ENCODE measurements at regions not wholly inside any gene's neighbourhood (a gene's known extent, or its start where the extent isn't known, plus 50 kb on each side); places are given as distances from the start of the nearest gene placed in this dataset.

DNA sequence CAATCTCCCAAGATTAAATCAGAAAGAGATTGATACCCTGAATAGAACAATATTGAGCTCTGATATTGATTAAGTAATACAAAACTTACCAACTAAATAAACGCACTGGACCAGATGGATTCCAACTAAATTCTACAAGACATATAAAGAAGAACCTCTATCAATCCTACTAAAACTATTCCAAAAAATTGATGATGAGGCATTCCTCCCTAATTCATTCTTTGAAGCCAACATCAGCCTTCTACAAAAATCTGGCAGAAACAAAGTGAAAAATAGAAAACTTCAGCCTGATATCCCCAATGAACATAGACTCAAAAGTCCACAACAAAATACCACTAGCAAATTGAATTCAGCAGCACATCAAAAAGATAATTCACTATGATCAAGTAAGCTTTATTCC is 695.5 kb downstream of the NYAP2 start:
- H3K4me3 ChIP-seq (ENCODE audit: low read length in 3 of 3), result no peak overlapping the region
- no peak overlapping the region for H3K9ac ChIP-seq (ENCODE audit: low read length in 3 of 3)
- no peak for FAIRE-seq
- TF ChIP-seq, protein P1, sequence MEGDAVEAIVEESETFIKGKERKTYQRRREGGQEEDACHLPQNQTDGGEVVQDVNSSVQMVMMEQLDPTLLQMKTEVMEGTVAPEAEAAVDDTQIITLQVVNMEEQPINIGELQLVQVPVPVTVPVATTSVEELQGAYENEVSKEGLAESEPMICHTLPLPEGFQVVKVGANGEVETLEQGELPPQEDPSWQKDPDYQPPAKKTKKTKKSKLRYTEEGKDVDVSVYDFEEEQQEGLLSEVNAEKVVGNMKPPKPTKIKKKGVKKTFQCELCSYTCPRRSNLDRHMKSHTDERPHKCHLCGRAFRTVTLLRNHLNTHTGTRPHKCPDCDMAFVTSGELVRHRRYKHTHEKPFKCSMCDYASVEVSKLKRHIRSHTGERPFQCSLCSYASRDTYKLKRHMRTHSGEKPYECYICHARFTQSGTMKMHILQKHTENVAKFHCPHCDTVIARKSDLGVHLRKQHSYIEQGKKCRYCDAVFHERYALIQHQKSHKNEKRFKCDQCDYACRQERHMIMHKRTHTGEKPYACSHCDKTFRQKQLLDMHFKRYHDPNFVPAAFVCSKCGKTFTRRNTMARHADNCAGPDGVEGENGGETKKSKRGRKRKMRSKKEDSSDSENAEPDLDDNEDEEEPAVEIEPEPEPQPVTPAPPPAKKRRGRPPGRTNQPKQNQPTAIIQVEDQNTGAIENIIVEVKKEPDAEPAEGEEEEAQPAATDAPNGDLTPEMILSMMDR (IDR thresholded peaks at IDR 0.05; ENCODE audit: borderline replicate concordance, extremely low read depth, insufficient read depth), result no peak
- intact Hi-C loops (cut with DNase I), result no loop called here
- H3K4me1 ChIP-seq (ENCODE audit: control insufficient read depth in 2 of 3, insufficient read depth in 2 of 3, low read depth in 1 of 3, low read length in 3 of 3), result no peaks in the 10 kb centered on the region
- H3K27me3 ChIP-seq (ENCODE audit: control insufficient read depth, insufficient read depth, low read length), result no peaks in the 10 kb centered on the region
- no peak for DNase-seq
- H3K9me3 ChIP-seq (ENCODE audit: control insufficient read depth in 2 of 3, insufficient read depth in 1 of 3, low read length in 3 of 3), result peaks cover 0 to 8% (median 0%) of the 10 kb centered on the region in 3 donors
- H3K27ac ChIP-seq (ENCODE audit: low read depth in 2 of 2, low read length in 2 of 2), result no peak overlapping the region
- H3K36me3 ChIP-seq (ENCODE audit: control insufficient read depth in 2 of 3, insufficient read depth in 3 of 3, low read length in 3 of 3), result no peaks in the 10 kb centered on the region

DNA sequence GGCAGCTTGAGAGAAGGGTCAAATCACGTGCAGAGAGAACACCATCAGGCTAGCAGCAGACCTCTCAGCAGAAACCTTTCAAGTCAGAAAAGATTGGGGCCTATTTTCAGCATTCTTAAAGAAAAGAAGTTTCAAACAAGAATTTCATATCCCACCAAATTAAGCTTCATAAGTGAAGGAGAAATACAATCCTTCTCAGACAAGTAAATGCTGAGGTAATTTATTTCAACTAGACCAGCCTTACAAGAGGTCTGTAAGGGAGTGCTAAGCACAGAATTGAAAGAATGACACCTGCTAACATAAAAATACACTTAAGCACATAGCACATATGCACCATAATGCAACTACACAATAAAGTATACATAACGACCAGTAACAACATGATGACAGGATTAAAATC is 693.9 kb downstream of the NYAP2 start:
- H3K36me3 ChIP-seq (ENCODE audit: control insufficient read depth in 2 of 3, insufficient read depth in 3 of 3, low read length in 3 of 3), result no peaks in the 10 kb centered on the region
- TF ChIP-seq, protein P1 (IDR thresholded peaks at IDR 0.05; ENCODE audit: borderline replicate concordance, extremely low read depth, insufficient read depth), result no peak
- FAIRE-seq (no peak), DNase-seq (no peak)
- no peaks in the 10 kb centered on the region for H3K27me3 ChIP-seq (ENCODE audit: control insufficient read depth, insufficient read depth, low read length)
- intact Hi-C loops (cut with DNase I), result no loop called here
- no peaks in the 10 kb centered on the region for H3K4me1 ChIP-seq (ENCODE audit: control insufficient read depth in 2 of 3, insufficient read depth in 2 of 3, low read depth in 1 of 3, low read length in 3 of 3)
- H3K4me3 ChIP-seq (ENCODE audit: low read length in 3 of 3), result no peak overlapping the region
- H3K9me3 ChIP-seq (ENCODE audit: control insufficient read depth in 2 of 3, insufficient read depth in 1 of 3, low read length in 3 of 3), result peaks cover 0 to 8% (median 0%) of the 10 kb centered on the region in 3 donors
- H3K9ac ChIP-seq (ENCODE audit: low read length in 3 of 3), result no peak overlapping the region
- H3K27ac ChIP-seq (ENCODE audit: low read depth in 2 of 2, low read length in 2 of 2), result no peak overlapping the region

DNA sequence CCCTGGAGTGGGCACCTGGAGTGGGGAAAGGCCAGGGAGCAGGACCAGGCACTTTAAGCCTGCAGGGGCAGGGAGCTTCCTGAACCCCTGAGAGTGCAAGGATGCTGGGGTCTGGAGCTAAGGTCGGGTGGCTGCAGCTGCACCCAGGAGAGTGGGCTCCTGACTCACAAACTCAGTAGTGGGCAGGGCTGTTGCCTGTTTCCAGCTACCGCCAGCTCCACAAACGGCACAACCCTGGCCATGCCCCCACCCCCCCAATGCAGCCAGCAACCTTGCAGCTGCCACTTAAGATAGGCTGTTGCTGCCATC is 688.8 kb downstream of the NYAP2 start:
- Histone ChIP-seq H3K36me3 (ENCODE audit: control insufficient read depth in 2 of 3, insufficient read depth in 3 of 3, low read length in 3 of 3) (no peaks in the 10 kb centered on the region), H3K27me3 (ENCODE audit: control insufficient read depth, insufficient read depth, low read length) (no peaks in the 10 kb centered on the region), H3K9ac (ENCODE audit: low read length in 3 of 3) (no peak overlapping the region), H3K4me3 (ENCODE audit: low read length in 3 of 3) (no peak overlapping the region), H3K9me3 (ENCODE audit: control insufficient read depth in 2 of 3, insufficient read depth in 1 of 3, low read length in 3 of 3) (peaks cover 0 to 1% (median 0%) of the 10 kb centered on the region in 3 donors), H3K4me1 (ENCODE audit: control insufficient read depth in 2 of 3, insufficient read depth in 2 of 3, low read depth in 1 of 3, low read length in 3 of 3) (no peaks in the 10 kb centered on the region), H3K27ac (ENCODE audit: low read depth in 2 of 2, low read length in 2 of 2) (no peak overlapping the region)
- intact Hi-C loops (cut with DNase I), result no loop called here
- FAIRE-seq (no peak), DNase-seq (no peak)
- TF ChIP-seq, protein P1 (IDR thresholded peaks at IDR 0.05; ENCODE audit: borderline replicate concordance, extremely low read depth, insufficient read depth), result no peak
